ENCODE measurements at regions not wholly inside any gene's neighbourhood (a gene's known extent, or its start where the extent isn't known, plus 50 kb on each side); places are given as distances from the start of the nearest gene placed in this dataset.

DNA sequence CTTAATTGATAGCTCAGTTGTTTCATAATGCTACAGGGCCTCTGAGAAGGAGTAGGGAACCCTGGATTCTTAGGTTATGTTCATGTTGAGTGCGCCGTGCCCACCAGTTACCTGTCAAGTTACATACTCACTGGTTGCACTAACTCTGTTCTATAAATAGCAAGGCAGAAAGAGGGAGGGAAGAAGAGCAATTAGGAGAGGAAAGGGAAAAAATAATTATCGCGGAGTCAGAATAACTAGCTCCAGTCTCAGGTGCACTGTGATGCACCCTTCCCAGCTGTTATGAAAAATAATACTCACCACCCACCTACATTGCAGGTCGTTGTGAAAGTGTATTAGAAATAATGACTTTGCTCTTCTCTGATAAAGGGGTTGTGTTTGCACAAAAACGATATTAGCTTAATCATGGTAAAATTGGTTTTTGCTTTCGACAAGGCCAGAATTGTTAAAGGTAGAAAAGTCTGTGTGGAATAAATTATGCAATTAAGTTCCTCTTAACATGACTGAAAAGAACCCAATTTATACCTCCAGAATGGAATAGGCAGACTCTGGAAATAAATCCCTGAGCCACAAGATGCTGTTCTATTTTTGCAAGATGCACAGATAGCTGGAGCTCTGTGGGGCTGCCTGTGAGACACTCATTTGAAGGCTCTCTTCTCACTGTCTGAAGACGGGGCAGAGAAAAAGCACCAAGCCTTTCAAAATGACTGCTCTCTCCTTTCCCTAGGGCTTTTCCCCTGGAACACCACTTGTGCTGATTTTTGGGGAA, 137.6 kb upstream of the PITRM1 start:
- DNase-seq (ENCODE audit: low spot score): no peak

DNA sequence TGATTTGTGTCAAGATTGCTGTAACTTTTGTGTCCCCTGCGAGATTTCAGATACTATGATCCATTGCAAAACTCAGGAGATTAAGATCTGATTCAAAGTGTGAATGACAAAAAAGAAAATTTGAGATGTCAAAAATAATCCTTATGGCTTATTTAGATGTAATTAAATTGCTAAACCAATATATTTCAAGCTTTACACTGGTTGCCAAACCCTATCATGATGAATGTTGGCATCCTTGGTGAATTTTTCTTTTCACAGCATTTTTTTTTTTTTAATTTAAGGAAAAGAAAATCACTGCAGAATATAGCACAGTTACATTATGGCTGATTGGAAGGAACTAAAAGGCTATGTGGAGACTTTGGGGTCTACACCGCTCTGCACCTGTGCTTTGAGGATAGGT, 133.5 kb upstream of the PITRM1 start:
- DNase-seq (ENCODE audit: low spot score): no peak

DNA sequence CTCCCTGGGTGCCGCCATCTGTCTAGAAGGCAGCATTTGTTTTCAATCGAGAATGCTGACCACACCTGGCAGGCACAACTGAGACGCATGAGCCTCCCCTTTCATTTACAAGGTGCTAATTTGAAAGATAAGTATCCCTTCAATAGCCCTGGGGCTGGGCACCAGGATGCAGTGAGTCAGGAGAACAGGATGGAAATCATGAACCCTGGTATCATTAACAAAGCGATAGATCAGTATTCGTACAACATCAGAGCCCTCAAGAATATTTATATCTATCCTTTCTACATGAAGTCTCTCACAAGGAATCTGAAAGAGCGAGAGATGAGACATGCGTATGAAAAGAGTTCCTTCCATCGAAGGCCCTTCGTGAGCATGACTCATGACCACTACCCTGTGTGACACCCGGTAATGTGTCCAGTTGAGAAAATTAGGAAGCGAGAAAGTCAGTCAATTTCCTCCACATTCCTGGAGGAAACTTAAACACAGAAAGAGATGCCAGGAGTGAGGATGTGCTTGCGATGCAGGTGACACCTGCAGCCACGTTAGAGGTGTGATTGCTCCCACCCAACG, 123.1 kb upstream of the PITRM1 start:
- DNase-seq (ENCODE audit: low spot score): no peak

DNA sequence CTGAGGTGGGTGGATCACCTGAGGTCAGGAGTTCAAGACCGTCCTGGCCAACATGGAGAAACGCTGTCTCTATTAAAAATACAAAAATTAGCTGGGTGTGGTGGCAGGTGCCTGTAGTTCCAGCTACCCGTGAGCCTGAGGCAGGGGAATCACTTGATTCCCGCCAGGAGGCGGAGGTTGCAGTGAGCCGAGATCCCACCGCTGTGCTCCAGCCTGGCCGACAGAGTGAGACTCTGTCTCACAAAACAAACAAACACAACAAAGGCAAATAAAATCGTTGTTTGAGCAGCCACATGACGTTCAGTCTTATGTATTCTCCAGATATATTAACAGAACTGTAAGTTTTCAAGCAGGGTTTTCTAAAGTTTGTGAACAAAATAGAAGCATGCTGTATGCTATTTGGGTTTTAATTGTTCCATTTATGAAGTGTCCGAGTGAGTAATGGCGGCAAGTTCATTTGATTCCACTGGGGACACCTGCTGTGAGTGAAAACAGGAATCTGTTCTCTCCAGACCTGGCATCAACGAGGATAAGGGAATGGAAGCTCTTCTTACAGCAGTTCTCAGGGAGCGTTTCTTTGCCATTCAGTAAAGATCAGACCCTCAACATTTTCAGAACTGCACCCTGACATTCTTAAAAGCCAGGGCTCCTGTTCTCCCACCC, 122.5 kb upstream of the PITRM1 start:
- DNase-seq (ENCODE audit: low spot score): no peak

DNA sequence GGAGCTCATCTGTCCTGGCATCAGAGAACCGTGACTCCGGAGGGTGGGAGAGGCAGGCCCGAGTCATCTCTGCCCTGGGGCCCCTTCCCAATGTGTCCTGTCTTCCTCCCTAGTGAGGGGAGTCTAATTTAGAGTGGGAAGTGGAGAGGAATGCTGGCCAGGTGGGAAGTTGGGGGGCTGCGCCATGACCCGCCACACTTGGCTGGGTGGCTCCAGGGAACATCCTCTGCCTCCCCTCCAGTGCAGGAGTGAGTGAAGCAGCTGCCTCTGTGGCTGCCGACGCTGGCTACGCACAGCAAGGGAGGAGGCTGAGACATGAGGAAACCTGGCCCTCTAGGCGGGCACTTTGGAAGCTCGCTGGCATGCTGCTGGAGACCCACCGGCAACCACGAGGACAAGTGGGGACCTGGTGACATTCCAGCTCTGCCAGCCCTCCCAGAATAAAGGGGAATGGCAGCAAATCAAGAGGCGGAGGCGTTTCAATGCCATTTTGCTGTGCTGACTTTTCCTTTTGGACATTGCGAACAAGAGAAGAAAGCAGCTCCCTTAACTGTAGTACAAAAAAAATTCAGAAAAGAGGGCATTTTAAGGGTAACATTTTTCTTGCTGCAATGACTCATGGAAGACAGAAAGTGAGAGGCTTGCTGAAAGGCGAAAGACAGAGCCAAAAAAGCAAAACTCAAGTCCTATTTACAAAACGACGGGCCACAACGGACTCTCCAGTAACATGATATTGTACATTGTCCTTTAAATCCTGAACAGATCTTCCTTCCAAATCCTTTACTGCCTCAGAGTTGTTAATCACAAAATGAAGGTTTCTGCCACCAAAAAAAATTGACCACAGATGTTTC, 121.2 kb upstream of the PITRM1 start:
- DNase-seq (ENCODE audit: low spot score): no peak

DNA sequence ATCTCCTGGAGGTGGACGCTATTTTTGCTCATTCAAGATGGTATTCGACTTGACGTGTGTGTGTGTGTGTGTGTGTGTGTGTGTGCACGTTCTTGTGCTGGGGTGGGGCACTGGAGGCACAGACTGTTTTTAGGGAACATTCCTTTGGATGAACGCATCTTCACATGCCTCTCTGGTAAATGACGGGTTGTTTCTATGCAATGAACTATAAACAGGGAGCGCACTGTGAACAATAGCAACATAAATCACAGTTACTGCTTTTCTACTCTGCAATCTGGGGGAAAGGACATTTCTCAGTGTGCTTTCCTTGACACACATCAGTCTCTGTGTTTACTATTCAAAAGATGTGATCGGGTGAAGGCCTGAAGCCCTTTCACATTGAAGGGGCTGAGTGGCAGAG, 120.1 kb upstream of the PITRM1 start:
- no peak for DNase-seq (ENCODE audit: low spot score)

DNA sequence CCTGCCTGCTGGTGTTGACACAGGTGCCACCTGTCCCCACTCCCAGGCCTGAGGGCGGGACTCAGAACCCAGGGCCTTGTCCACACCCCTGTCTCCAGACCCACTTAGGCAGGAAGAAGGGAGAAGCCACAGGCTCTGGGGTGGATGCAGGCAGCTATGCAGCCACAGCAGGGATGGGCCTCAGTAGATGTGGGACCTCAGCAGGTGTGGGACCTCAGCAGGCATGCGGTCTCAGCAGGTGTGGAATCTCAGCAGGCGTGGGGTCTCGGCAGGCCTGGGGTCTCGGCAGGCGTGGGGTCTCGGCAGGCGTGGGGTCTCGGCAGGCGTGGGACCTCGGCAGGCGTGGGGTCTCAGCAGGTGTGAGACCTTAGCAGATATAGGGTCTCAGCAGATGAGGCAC, 118.0 kb upstream of the PITRM1 start:
- no peak for DNase-seq (ENCODE audit: low spot score)

DNA sequence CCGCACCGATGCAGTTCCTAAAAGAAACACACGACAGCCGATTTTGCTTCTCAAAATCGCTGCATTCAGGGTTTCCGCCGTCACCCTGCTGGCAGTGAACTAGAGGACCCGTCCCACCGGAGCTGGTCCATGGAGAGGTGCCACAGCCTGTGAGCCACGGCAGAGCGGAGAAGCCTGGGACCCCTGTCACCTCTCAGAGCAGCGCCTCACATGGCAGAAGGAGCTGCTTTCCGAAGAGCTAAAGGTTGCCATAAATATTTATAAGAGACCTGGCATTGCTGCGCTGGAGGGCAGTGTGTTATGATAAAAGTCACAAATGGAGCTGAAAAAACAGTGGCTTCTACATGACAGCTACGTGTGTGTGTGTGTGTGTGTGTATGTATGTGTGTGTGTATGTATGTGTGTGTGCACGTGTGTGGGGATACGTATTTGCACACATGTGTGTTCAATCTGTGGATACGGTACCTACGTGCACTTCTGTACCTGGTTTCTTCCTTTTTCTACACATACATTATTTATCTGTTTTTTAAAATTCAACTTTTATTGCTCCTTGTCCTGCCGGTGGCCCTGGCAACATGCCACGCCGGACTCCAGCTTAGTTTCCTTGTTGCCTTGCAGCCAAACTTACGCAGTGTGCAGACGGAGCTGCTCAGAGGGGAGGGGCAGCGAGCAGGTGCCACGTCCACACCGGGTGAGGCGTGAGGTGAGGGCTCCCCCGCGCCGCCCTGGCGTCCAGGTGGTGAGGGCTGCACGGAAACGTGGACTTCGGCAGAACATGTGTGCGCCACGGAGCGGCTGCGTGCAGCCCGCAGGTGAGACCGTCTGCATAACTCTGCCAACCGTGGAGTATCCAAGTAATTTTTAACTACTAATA, 115.2 kb upstream of the PITRM1 start:
- no peak for DNase-seq (ENCODE audit: low spot score)

DNA sequence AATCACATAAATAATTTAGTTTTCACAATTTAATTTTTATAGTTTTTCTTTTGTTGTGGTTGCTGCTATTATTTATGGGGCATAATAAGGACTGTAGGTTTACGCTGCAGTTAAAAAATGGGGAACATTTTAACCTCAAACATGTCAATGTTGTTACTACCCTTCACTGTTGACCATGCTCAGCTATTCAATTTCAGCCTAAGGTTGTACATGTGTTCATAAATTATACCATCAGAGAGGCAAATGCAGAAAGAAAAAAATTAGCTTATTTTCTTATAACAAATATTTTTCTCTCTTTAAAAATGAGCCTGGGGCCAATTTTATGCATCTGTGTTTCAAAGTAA, 110.1 kb upstream of the PITRM1 start:
- DNase-seq (ENCODE audit: low spot score): no peak

DNA sequence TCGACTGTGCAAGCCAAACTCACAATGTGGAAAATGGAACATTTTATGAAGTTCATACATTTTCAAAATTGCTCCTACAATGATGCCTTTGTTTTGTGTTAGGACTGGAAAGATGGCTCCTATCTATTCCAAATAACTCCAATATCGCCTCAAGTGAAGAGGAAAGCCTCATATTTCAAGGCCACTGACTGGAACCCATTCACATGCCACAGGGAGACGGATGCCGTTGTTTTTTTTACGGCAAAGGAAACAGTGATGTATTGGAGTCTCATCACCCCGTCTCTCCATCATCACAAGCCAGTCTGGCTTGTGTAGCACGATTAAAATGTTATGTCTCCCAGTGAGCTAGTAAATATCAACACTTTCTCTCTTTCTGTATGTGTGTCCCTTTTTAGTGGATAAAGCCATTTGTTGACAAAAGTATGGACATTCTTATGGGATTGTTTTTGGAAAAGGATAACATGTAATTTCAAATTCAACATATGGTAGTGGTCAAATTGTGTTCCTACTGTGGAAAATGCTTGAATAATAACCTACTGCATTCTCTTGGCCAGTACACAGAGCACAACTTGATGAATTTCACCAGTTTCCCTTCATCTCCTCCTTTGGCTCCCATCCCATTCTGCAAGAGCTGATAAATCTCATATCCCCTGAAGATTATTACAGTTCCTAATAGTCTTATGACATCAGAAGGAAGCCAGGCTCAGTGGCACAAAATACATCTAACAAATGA, 109.5 kb upstream of the PITRM1 start:
- DNase-seq (ENCODE audit: low spot score): no peak

DNA sequence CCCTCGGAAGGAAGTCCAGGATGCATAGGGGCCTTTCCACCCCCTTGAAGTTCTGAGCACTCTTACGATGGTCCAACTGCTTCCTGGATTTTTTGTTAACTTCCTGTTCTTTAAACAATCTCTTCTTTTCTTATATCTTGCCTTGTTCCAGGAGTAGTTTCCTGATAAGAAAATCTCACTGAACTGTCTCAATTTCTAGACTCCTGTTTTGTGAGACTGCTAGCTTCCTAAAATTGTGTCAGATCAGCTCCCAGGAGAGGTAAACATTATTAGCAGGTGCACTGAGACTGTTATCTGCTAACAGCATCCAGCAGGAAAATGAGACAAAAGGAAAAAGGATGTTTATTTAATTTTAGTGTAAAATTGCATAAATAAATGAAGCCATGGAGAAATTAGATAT, 106.2 kb upstream of the PITRM1 start:
- no peak for DNase-seq (ENCODE audit: low spot score)

DNA sequence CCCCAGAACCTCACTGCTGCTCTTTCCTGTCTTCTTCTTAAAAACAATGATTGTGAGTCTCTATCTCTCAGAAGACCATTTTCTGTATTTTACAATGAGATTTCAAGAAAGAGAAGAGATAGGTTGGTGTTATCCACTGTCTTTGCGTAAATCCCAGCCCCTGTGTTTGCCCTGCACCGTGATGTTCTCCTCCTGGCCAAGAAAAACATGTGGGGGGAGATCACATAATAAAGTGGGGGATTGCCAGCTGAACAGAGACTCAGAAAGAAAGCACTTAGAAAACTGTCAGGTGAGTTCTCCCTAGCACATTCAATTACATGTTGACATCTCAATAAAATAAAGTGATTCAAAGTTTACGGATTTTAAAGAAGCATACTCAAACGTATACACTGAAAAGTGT, 105.0 kb upstream of the PITRM1 start:
- no peak for DNase-seq (ENCODE audit: low spot score)

DNA sequence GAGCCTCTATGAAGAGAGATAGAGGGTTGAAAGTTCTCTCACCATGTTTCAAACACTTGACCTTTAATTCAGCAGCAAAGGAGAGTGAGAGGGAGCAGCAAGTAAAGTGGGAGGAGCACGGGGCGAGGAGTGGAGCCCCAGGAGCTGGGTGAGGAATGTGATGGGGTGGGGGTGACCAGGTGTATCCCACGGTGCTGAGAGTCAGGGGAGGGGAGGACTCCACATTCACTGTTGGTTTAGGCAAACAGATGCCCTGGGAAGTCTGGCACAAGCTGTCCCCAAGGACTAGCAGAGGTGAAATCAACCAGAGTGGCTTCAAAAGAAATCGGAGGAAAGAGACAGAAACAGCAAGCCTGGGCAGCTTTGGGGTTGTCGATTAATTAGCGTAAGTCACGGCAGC, 101.8 kb upstream of the PITRM1 start:
- no peak for DNase-seq (ENCODE audit: low spot score)

DNA sequence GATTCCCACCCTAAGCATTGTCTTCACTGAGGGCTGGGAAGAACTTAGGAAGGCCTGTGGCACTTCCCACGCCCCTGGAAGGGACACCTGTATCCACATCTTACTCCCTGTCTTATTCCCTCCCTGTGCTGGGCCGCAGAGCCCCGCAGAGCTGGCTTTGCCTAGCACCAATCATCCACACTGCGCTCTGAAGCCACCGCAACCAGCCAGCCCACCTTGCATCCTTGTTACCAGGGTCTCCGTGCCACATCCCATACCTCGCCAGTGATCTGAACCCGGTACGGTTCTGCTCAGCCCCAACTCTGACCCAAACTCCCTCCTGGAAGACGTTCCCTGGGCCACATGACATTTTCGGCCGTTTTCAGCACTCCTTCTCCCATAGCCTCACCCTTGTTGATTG, 101.4 kb upstream of the PITRM1 start:
- no peak for DNase-seq (ENCODE audit: low spot score)

DNA sequence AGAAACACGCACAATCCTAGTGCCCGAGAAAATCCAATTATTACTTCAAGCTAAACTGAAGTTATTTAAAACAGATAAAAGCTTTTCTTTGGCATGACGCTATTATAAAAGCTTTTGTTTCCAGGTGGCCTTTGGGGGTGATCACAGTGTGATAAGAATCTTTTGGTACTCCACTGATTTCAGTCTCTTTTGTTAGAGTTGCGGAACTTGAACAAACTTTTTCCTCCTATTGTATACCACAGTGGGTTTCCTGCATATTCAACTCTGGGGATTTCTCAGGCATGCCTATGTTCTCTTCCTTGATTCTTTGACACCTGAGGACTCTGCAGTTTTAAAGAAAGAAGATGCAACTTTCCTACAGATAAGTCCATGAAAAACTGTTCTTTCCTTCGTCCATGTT, 99.7 kb upstream of the PITRM1 start:
- no peak for DNase-seq (ENCODE audit: low spot score)

DNA sequence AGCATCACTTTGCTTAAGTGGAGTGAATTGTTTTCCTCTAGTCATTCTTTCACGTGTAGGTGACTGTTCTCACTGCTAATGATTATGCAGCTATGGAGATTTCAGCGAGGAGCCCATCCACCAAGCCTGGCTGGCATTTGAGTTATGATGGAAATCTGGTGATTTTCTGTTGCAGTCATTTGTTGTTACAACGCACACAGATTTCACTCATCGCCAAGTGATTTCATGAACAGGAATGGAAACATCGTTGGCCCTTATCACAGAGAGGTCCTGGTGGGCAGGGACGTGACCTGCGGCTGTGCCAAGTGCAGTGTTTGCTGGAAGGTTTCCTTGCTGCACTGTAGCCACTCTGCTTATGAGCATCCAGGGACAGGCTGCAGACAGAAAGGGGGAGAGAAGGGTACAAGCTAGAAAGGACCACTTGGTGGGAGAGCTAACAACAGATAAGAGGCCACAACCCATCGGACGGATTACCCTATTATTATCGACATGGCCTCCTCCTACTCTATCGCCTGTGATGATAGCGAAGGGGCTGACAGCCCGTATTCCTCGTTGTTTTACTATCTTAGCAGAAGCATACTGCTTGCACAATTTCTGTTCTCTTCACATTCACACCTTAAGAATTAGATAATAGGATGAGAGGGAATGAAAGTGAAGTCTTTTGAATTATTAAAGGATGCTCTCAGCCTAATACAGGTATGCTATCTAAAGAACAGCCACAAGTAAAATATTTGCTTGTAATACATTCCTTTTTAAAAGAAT, 99.0 kb upstream of the PITRM1 start:
- DNase-seq (ENCODE audit: low spot score): no peak

DNA sequence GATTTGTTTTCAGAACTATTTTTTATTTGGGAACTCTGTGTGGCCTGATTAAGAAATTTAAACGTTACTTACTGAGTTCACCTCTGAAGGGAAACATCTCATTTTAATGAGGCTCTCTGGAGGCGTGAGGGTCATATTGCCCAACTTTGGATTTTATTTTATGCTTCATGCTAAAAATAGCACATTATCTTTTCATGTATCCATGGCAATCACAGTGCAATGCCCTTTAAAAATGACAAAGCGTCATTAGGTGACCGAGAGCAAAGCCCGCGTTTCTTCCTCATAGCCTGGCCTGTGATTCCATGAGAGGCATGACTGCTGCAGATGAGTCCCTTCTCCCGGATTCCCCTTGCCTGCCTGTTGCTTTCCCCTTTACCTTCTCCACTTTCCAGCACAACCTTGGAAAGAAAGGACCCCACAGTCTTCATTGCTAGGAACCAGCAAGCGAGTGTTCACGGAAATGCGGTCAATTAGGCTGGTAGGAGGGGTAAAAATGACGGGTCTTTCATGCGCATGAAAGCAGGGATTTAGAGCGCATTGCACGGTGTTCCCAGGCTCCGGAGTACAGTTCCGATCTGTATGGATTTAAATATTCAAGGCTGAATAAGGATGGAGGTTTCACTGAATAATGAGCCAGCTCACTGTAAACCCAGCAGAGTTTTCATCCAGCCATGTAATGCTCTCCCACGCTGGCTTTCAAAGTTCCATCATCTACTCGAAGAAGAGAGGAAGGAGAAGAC, 98.2 kb upstream of the PITRM1 start:
- DNase-seq (ENCODE audit: low spot score): no peak

DNA sequence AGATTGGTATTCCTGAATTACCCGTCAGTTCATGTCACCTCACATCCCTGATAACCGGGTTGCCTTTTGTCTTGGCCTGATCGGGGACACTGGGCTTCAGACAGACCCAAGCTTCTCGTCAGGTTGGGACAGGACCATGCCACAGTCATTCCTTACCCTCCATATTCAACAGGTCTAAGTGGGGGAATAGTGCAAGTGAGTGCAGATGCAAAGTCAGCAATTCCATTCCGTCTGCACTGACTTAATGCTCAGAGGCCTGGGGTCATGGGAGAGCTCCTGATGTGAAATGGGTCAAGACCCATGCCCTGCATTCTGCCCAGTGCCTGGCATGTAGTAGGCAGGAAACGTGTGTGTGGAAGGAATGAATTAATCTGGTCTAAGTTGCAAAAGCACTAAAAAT, 95.4 kb upstream of the PITRM1 start:
- DNase-seq (ENCODE audit: low spot score): no peak

DNA sequence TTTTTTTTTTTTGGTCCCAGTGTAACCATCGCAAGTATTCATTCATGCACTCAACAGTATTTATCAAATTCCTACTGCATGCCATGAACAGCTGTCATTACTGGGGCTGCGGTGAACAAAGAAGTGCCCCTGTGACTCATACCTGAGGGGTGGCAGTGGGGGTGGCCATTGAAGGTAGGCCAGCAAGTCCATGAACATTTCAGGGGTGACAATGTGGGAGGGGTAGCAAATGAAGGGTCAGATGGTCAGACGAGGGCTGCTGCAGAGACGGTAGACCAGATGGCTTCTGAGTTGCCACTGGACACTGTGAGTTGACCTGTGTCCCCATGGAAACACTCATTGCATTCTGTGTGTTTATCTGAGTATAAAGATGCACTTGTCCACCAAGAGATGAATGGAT, 92.5 kb upstream of the PITRM1 start:
- DNase-seq (ENCODE audit: low spot score): no peak

Data from ecto neural progenitor cell (in vitro differentiated cells).